ENCODE measurements at regions not wholly inside any gene's neighbourhood (a gene's known extent, or its start where the extent isn't known, plus 50 kb on each side); places are given as distances from the start of the nearest gene placed in this dataset.

- TF ChIP-seq CTCF (conservative IDR thresholded peaks at IDR 0.05; ENCODE audit: low read depth, low read length) (no peak), EZH2 (IDR thresholded peaks at IDR 0.05; ENCODE audit: low read length, unreplicated experiment) (no peak), EZH2phosphoT487 (IDR thresholded peaks at IDR 0.05; ENCODE audit: borderline replicate concordance, low read length) (no peak)
Observed at GRCh38 chr12:114790276-114790675, 106.3 kb upstream of the TBX3 start.
